ENCODE measurements at regions not wholly inside any gene's neighbourhood (a gene's known extent, or its start where the extent isn't known, plus 50 kb on each side); places are given as distances from the start of the nearest gene placed in this dataset.
"Not testable (repeated sequence)": the region's sequence is repeated elsewhere in the genome, so short reads cannot be mapped to it uniquely, and the experiment has no call there.

- DNase-seq (ENCODE audit: low read depth in 2 of 2, low spot score in 1 of 2) = no peak
These were observed 434.8 kb upstream of the TMEM132C start for GRCh38 chr12:127832172-127832571.

- not testable (repeated sequence) for DNase-seq (ENCODE audit: low read depth in 2 of 2, low spot score in 1 of 2)
These were observed 430.2 kb upstream of the TMEM132C start for GRCh38 chr12:127836802-127837201.

GRCh38 chr12:127857661-127858060, 409.3 kb upstream of the TMEM132C start:
- DNase-seq (ENCODE audit: low read depth in 2 of 2, low spot score in 1 of 2) = no peak

- DNase-seq (ENCODE audit: low read depth in 2 of 2, low spot score in 1 of 2) = no peak
These were observed 406.4 kb upstream of the TMEM132C start for GRCh38 chr12:127860536-127860935.

GRCh38 chr12:127861406-127861805, 405.6 kb upstream of the TMEM132C start:
- no peak for DNase-seq (ENCODE audit: low read depth in 2 of 2, low spot score in 1 of 2)

GRCh38 chr12:127873306-127873705, 393.7 kb upstream of the TMEM132C start:
- DNase-seq (ENCODE audit: low read depth in 2 of 2, low spot score in 1 of 2) = no peak

GRCh38 chr12:127881371-127882140, 385.4 kb upstream of the TMEM132C start:
- no peak for DNase-seq (ENCODE audit: low read depth in 2 of 2, low spot score in 1 of 2)

- no peak for DNase-seq (ENCODE audit: low read depth in 2 of 2, low spot score in 1 of 2)
These were observed 384.0 kb upstream of the TMEM132C start for GRCh38 chr12:127883013-127883412.

- DNase-seq (ENCODE audit: low read depth in 2 of 2, low spot score in 1 of 2) = no peak
These were observed 380.8 kb upstream of the TMEM132C start for GRCh38 chr12:127885954-127886750.

- DNase-seq (ENCODE audit: low read depth in 2 of 2, low spot score in 1 of 2) = no peak
These were observed 380.1 kb upstream of the TMEM132C start for GRCh38 chr12:127886827-127887226.

- no peak for DNase-seq (ENCODE audit: low read depth in 2 of 2, low spot score in 1 of 2)
These were observed 377.8 kb upstream of the TMEM132C start for GRCh38 chr12:127888943-127889719.

- DNase-seq (ENCODE audit: low read depth in 2 of 2, low spot score in 1 of 2) = no peak
These were observed 372.9 kb upstream of the TMEM132C start for GRCh38 chr12:127893895-127894609.

GRCh38 chr12:127896661-127897060, 370.3 kb upstream of the TMEM132C start:
- DNase-seq (ENCODE audit: low read depth in 2 of 2, low spot score in 1 of 2) = no peak

GRCh38 chr12:127898616-127899015, 368.4 kb upstream of the TMEM132C start:
- DNase-seq (ENCODE audit: low read depth in 2 of 2, low spot score in 1 of 2) = no peak

GRCh38 chr12:127899971-127900370, 367.0 kb upstream of the TMEM132C start:
- DNase-seq (ENCODE audit: low read depth in 2 of 2, low spot score in 1 of 2) = no peak

GRCh38 chr12:127900386-127900785, 366.6 kb upstream of the TMEM132C start:
- no peak for DNase-seq (ENCODE audit: low read depth in 2 of 2, low spot score in 1 of 2)

GRCh38 chr12:127903146-127903545, 363.8 kb upstream of the TMEM132C start:
- no peak for DNase-seq (ENCODE audit: low read depth in 2 of 2, low spot score in 1 of 2)

GRCh38 chr12:127909041-127909440, 357.9 kb upstream of the TMEM132C start:
- no peak for DNase-seq (ENCODE audit: low read depth in 2 of 2, low spot score in 1 of 2)

GRCh38 chr12:127911291-127911690, 355.7 kb upstream of the TMEM132C start:
- DNase-seq (ENCODE audit: low read depth in 2 of 2, low spot score in 1 of 2) = no peak

- DNase-seq (ENCODE audit: low read depth in 2 of 2, low spot score in 1 of 2) = no peak
These were observed 354.8 kb upstream of the TMEM132C start for GRCh38 chr12:127912035-127912665.

Data from stimulated activated CD8-positive, alpha-beta memory T cell treated with anti-CD3 and anti-CD28 coated beads, Interleukin-4, amount 100 ng/mL, for 1 hour (primary cell).